Activated T-cell treated with anti-CD3 and anti-CD28 coated beads for 48 hours (primary cell): ENCODE measurements at regions not wholly inside any gene's neighbourhood (a gene's known extent, or its start where the extent isn't known, plus 50 kb on each side); places are given as distances from the start of the nearest gene placed in this dataset.

Experiments used
- DNase-seq: peaks from one replicate; pipeline ENCODE4 v3.0.0-alpha.2; 2020; ENCODE audit warnings: low read depth

DNA sequence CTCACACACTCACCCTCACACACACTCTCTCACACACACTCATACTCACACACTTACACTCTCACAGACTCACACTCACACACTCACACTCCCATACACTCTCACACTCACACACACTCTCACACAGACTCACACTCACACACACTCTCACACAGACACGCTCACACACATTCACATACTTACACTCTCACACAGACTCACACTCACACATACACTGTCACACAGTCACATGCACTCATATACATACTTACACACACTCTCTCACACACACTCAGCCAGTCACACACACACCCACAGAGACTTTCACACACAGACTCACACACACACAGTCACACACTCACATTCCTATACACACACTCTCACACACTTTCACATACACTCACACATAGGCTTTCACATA, 1478.8 kb downstream of the BRD1 start:
- no peak for DNase-seq

DNA sequence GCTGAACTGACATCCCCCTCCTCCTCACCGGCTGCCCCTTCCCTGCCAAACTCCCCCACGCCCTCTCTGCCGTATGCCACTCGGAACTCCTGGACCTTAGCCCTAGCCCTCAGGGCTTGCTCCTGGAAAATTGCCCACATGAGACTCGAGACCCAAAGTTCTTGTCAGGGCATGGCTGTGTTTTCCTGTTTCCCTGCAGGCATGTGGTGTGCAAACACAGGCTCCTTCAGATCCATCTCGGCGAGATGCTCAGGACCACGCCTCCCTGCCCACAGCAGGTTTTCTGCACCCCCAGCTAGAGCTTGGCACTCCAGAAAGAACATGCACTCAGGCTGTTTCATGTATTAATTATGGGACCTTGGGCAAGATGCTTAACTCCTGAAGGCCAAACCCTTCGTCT, 1480.4 kb downstream of the BRD1 start:
- no peak for DNase-seq

- no peak for DNase-seq
These were observed 1480.8 kb downstream of the BRD1 start for GRCh38 chr22:48346911-48347310.

- no peak for DNase-seq
These were observed 1481.4 kb downstream of the BRD1 start for GRCh38 chr22:48346311-48346710.

GRCh38 chr22:48345631-48346030, 1482.0 kb downstream of the BRD1 start:
- DNase-seq = no peak

- no peak for DNase-seq
These were observed 1484.2 kb downstream of the BRD1 start for GRCh38 chr22:48343461-48343860.

GRCh38 chr22:48342732-48343131, 1484.9 kb downstream of the BRD1 start:
- DNase-seq = no peak

DNA sequence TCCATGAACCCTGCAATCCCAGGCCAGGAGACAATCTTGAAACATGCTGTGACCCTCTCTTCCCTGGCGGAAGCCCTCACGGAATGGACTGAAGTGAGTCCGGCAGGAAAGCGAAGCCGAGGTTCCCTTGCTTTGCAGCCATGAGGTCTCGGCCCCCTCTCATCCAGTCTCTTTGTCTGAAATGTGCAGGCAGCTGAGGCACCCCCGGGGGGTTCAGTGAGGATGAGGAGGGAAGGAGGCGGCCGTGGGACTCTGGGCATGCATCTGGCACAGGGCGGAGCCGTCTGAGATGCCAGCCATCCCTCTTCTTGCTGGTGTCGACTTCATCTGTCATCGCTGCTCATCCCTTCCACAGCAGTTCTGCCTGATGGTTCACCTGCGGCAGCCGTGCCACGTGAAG, 1485.7 kb downstream of the BRD1 start:
- DNase-seq = no peak

GRCh38 chr22:48340727-48341709, 1486.7 kb downstream of the BRD1 start:
- DNase-seq = no peak

GRCh38 chr22:48340191-48340590, 1487.5 kb downstream of the BRD1 start:
- DNase-seq = no peak

GRCh38 chr22:48338793-48339705, 1488.6 kb downstream of the BRD1 start:
- no peak for DNase-seq

GRCh38 chr22:48337957-48338792, 1489.5 kb downstream of the BRD1 start:
- DNase-seq = no peak

GRCh38 chr22:48336339-48337060, 1491.2 kb downstream of the BRD1 start:
- DNase-seq = no peak

DNA sequence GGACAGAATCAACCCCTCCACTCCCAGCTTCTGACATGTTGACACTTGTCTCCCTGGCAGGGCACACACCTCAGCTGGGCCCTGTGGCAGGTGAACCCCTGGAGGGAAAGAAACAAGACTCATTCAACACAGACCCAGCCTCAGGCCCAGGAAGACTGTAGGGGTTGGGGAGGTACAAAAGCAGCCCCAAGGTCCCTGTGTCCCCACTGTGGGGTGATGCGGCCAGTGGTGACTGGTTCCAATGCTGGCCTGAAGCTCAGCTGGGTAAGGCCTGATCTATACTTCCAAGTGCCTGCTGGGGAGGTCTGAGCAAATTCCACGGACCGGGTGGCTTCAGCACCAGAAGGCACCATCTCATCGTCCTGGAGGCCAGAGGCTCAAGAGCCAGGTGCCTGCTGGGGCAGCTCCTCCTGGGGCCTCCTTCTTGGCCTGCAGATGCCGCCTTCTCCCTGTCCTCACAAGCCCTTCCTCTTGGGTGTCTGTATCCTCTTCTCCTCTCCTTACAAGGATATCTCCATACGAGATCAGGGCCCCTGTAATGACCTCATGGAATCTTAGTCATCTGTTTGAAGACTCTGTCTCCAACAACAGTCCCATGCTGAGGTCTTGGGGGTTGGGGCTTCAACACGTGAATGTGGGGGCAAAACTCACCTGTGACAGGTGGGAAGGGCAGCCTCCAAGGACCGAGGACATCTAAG, 1492.1 kb downstream of the BRD1 start:
- DNase-seq = no peak

DNA sequence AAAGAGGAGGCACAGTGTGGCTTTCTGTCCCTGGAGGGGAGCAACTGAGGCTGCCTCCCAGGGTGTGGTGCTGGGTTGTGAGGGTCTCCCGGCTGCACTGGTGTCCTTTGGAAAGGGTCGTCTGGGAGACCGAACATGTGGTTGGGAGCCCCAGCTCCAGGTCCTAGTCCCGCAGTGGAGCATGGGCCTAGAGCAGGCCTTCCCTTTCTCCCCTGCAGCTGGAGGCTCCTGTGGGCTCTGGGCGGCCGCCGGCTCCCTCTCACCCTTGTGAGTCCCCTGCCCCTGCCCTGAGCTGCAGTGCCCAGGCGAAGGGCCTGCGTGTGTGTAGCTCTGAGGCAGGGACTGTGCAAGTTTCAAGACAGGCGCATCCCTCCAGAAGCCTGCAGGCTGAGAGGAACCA, 1492.7 kb downstream of the BRD1 start:
- DNase-seq = no peak

DNA sequence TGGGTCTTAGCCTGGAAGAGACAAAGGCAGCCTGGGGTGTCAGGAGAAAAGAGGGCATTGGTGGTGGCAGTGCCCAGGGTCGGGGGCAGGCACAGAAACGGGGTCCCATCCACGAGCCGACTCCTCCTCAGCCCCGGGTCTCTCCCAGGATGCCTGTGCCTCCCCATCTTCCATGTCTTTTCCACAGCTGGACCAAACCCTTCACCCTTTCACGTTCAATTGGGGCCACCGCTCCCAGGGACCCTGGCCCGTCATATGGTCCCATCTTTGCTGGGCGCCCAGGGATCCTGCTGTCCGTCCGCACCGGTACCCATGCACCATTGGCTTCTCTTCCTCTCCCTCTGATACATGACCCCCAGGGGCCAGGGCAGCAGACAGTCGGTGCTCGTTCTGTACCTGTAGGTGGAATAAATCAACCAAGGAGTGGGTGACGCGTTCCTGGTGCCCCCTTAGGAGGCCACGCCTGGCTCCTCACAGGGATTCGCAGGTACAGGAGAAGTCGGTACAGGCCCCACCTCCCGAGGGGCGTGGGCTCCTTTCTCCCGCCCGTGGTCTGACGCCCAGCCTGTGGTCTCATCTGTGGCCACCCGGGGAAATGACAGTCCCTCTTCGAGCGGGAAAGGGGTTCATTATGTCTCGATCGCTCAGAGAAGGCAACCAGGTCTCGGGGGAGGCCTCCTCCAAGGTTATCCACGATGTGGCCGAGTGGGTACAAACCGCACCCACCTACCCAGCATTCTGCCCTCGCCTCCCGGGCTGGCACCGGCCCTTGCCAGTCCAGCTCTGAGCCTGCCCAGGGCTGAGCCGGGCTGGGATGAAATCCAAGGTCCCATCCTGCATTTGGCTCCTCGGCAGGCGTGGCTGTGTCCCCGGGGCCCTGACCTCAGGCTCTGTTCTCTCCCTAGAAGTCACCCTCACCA, 1493.6 kb downstream of the BRD1 start:
- no peak for DNase-seq

- DNase-seq = no peak
These were observed 1494.3 kb downstream of the BRD1 start for GRCh38 chr22:48333323-48333763.

DNA sequence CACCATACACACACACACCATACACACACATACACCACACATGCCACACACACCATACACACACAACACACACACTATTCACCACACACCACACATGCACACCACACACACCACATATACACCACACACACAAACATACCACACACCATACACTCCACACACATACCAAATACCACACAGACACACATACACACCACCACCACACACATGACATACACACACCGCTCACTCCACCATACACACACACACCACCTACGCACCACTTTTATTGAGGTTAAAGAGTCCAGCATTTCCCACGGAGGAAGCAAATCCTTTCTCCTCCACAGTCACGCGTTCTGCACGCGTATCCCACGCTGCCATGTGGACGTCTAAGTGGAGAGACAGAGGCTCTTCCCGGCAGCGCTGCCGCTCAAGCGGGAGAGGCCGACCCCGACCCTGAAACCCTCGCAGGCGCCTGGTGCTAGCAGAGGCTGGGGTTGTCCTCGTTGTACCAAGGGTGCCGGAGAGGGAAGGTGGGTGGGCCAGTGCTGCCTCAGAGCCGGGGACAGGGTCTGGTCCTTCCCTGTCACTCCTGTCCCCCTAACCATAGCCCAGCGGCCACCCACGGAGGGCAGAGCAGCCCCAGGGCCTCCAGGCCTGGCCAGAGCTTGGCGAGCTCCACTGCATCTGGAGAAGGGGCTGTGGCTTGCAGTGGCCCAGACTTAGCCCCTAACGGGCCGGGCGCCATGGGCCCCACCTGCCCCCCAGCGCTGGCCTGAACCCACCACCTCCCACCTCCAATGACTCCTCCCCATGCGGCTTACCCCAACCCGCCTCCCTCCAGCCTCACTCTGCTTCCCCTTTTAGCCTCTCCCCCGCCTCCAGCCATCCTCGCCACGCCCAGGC, 1495.0 kb downstream of the BRD1 start:
- DNase-seq = no peak
